ENCODE measurements at regions not wholly inside any gene's neighbourhood (a gene's known extent, or its start where the extent isn't known, plus 50 kb on each side); places are given as distances from the start of the nearest gene placed in this dataset.

GRCh38 chr13:59494151-59494550, 669.6 kb downstream of the DIAPH3 start:
- no peak for TF ChIP-seq CTCF (conservative IDR thresholded peaks at IDR 0.05; ENCODE audit: low read depth, low read length)
- no peak for TF ChIP-seq EZH2phosphoT487 (IDR thresholded peaks at IDR 0.05; ENCODE audit: borderline replicate concordance, low read length)
- no peak for TF ChIP-seq EZH2 (IDR thresholded peaks at IDR 0.05; ENCODE audit: low read length, unreplicated experiment)
